Panc1 (cell line): ENCODE measurements at regions not wholly inside any gene's neighbourhood (a gene's known extent, or its start where the extent isn't known, plus 50 kb on each side); places are given as distances from the start of the nearest gene placed in this dataset.

Experiments
- ATAC-seq: fragments of 200-7000 bp; cut with Tn5 transposase; 2 replicates; pipeline ENCODE4 v1.9.1; 2020; ENCODE audit warnings: mild to moderate bottlenecking, moderate library complexity
- BruUV-seq: library from RNA; stranded (reverse); fragments of 400-500 nt; replicated peaks from 2 replicates; lab custom pipeline; 2021; lab: Mats Ljungman, UMichigan
- CTCF ChIA-PET: fragments of 300-600 bp; sonication (Branson Sonifier 250); formaldehyde crosslinking; loops from one replicate; lab custom pipeline; 2022; ENCODE audit warnings: antibody characterized with exemption; lab: Charles Lee
- POLR2A ChIA-PET: fragments of 300-600 bp; sonication (Branson Sonifier 250); formaldehyde crosslinking; loops from one replicate; lab custom pipeline; 2022; ENCODE audit warnings: antibody characterized with exemption; lab: Charles Lee
- DNase-seq: peaks from one replicate; pipeline ENCODE4 v3.0.0-alpha.2; 2010; ENCODE audit warnings: low read depth, low spot score
- H3K27ac ChIP-seq: 2 replicates; pipeline ENCODE4 v1.5.1; 2011; ENCODE audit warnings: mild to moderate bottlenecking, low read length, inconsistent platforms
- H3K27me3 ChIP-seq: fragments of 200-500 bp; sonication (Bioruptor generic); 2 replicates; pipeline ENCODE4 v1.6.0; 2014; ENCODE audit warnings: low read length, inconsistent platforms; ENCODE audit not compliant: control insufficient read depth, insufficient read depth
- H3K36me3 ChIP-seq: fragments of 200-500 bp; sonication (Bioruptor generic); 2 replicates; pipeline ENCODE4 v1.5.1; 2014; ENCODE audit warnings: inconsistent platforms, mild to moderate bottlenecking, low read length, moderate library complexity; ENCODE audit not compliant: control insufficient read depth, insufficient read depth
- H3K4me1 ChIP-seq: 2 replicates; pipeline ENCODE4 v1.5.1; 2011; ENCODE audit warnings: inconsistent platforms, mild to moderate bottlenecking, low read length, moderate library complexity; ENCODE audit not compliant: control insufficient read depth, insufficient read depth
- H3K4me3 ChIP-seq, 2 experiments: 2 replicates each; pipeline ENCODE4 v1.5.1; 2011 to 2012; ENCODE audit warnings: low read depth in 2 of 2, low read length in 2 of 2, mild to moderate bottlenecking in 2 of 2, inconsistent platforms in 1 of 2, moderate library complexity in 1 of 2
- H3K9me3 ChIP-seq: fragments of 200-500 bp; sonication (Bioruptor generic); 2 replicates; pipeline ENCODE4 v1.5.1; 2014; ENCODE audit warnings: low read depth, mild to moderate bottlenecking, inconsistent platforms, low read length, moderate library complexity; ENCODE audit not compliant: control insufficient read depth, insufficient read depth
- POLR2AphosphoS5 ChIP-seq: IDR thresholded peaks from 2 replicates; pipeline ENCODE4 v1.6.1; 2012; ENCODE audit warnings: mild to moderate bottlenecking, low read depth, low read length, moderate library complexity
- REST ChIP-seq, 2 experiments: IDR thresholded peaks; 2 replicates each; pipeline ENCODE4 v1.6.1; 2011 to 2012; ENCODE audit warnings: low read depth in 2 of 2, control low read depth in 1 of 2, low read length in 1 of 2, mild to moderate bottlenecking in 1 of 2, moderate library complexity in 1 of 2; ENCODE audit not compliant: insufficient read depth in 1 of 2
- SIN3A ChIP-seq: IDR thresholded peaks from 2 replicates; pipeline ENCODE4 v1.6.1; 2012; ENCODE audit warnings: low read depth, mild to moderate bottlenecking, low read length, moderate library complexity, borderline replicate concordance; ENCODE audit not compliant: insufficient read depth
- TCF7L2 ChIP-seq: IDR thresholded peaks from 2 replicates; pipeline ENCODE4 v1.6.1; 2011; ENCODE audit warnings: mild to moderate bottlenecking, low read depth, low read length, inconsistent platforms
- in situ Hi-C: cut with HindIII; loops from 2 replicates; pipeline ENCODE4 v1.10.0; 2016; ENCODE audit warnings: low sequenced_read_pairs, low pct_unique_long_range_greater_than_20kb
- intact Hi-C: fragments of 100-400 bp; cut with micrococcal nuclease; formaldehyde crosslinking; loops from one replicate; pipeline ENCODE4 v1.10.0; 2022; ENCODE audit not compliant: unreplicated experiment
- TF ChIP-seq, protein P1 (sequence below): fragments of 450-650 bp; IDR thresholded peaks from 2 replicates; pipeline ENCODE4 v1.5.1; 2017; ENCODE audit warnings: mild to moderate bottlenecking

DNA sequence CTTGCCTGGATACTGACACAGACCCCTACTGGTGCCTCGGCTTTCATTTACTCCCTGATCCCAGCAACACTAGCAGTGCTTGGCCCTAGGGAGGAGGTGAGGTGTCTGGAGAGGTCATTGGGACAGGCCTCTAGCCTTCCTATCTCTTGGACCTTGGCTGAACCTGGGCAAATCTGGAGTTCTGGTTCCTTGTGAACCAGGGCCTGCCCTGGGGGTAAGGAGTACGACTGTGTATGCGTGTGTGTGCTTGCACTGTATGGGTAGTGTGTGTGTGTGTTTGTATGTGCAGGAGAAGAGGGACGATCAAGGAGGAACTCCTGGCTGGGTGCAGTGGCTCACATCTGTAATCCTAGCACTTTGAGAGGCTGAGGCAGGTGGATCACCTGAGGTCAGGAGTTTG is 252.7 kb upstream of the CSF3R start:
- no TSS peak for BruUV-seq
- Histone ChIP-seq H3K4me3 (no peak overlapping the region), H3K4me1 (no peaks in the 10 kb centered on the region), H3K9me3 (no peaks in the 10 kb centered on the region), H3K27me3 (peaks cover 12% of the 10 kb centered on the region), H3K36me3 (no peaks in the 10 kb centered on the region), H3K27ac (no peak overlapping the region)
- ChIA-PET POLR2A (no interaction called here), CTCF (no interaction called here)
- DNase-seq: no peak
- no peak for TF ChIP-seq SIN3A
- no peak for TF ChIP-seq TCF7L2
- TF ChIP-seq, protein P1, sequence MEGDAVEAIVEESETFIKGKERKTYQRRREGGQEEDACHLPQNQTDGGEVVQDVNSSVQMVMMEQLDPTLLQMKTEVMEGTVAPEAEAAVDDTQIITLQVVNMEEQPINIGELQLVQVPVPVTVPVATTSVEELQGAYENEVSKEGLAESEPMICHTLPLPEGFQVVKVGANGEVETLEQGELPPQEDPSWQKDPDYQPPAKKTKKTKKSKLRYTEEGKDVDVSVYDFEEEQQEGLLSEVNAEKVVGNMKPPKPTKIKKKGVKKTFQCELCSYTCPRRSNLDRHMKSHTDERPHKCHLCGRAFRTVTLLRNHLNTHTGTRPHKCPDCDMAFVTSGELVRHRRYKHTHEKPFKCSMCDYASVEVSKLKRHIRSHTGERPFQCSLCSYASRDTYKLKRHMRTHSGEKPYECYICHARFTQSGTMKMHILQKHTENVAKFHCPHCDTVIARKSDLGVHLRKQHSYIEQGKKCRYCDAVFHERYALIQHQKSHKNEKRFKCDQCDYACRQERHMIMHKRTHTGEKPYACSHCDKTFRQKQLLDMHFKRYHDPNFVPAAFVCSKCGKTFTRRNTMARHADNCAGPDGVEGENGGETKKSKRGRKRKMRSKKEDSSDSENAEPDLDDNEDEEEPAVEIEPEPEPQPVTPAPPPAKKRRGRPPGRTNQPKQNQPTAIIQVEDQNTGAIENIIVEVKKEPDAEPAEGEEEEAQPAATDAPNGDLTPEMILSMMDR: no peak
- TF ChIP-seq POLR2AphosphoS5: no peak
- no peak for TF ChIP-seq REST (IDR thresholded peaks at IDR 0.05; ENCODE audit: insufficient read depth in 1 of 2, low read depth in 2 of 2, low read length in 1 of 2)
- intact Hi-C loops (no loop called here), in situ Hi-C loops (no loop called here)
- ATAC-seq: no peak

GRCh38 chr1:36734356-36734755 is 251.6 kb upstream of the CSF3R start:
- ATAC-seq (no peak), DNase-seq (no peak)
- Histone ChIP-seq H3K9me3 (no peaks in the 10 kb centered on the region), H3K4me1 (no peaks in the 10 kb centered on the region), H3K36me3 (no peaks in the 10 kb centered on the region), H3K27me3 (peaks cover 12% of the 10 kb centered on the region), H3K27ac (no peak overlapping the region), H3K4me3 (no peak overlapping the region)
- ChIA-PET CTCF (no interaction called here), POLR2A (no interaction called here)
- no peak for TF ChIP-seq TCF7L2
- no peak for TF ChIP-seq SIN3A
- TF ChIP-seq, protein P1: no peak
- no peak for TF ChIP-seq POLR2AphosphoS5
- TF ChIP-seq REST (IDR thresholded peaks at IDR 0.05; ENCODE audit: insufficient read depth in 1 of 2, low read depth in 2 of 2, low read length in 1 of 2): no peak
- in situ Hi-C loops: no loop called here
- no TSS peak for BruUV-seq
- intact Hi-C loops: no loop called here
